ENCODE measurements at regions not wholly inside any gene's neighbourhood (a gene's known extent, or its start where the extent isn't known, plus 50 kb on each side); places are given as distances from the start of the nearest gene placed in this dataset.
"Not testable (repeated sequence)": the region's sequence is repeated elsewhere in the genome, so short reads cannot be mapped to it uniquely, and the experiment has no call there.

GRCh38 chr9:108803428-108804065 is 52.2 kb downstream of the ACTL7B start:
- no peak for DNase-seq

DNA sequence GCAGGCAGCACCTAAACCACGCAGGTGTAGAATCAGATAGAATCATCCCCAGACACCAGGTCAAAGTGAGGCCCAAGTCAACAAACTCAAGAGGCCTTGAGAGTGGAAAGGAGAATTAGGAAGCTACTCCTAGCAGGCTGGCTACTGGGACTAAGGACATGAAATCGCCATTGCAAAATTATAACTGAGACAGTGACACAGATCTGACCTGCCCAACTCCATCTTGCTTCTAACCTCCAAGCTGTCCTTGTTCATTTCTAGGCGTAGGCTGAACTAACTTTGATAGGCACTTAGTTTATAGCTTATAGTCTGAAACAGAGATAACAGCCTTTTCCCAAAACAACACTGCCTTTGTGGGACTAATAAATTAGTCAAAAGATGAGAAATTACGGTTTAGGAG is 52.8 kb downstream of the ACTL7B start:
- DNase-seq: no peak

GRCh38 chr9:108801949-108802348 is 53.8 kb downstream of the ACTL7B start:
- DNase-seq: no peak

DNA sequence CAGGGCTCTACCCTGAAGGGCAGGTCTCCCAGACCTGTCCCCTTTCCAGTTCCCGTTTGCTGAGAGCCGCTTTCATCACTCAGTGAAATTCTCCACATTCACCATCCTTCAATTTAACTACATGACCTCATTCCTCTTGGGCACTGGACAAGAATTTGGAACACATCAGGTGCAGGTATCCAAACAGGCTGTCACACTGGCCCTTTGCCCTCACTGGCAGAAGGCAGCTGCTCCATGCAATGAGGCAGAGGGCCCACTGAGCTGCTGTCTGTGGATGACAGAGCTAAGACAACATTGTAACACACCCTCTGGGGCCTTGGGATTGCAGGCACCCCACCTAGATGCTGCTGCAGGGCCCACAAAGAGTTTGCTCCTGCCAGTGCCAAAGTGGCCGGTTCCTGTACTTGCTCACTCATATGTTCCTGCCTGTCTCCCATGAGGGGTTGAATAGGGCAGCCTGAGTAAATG is 55.1 kb downstream of the ACTL7B start:
- DNase-seq: no peak

DNA sequence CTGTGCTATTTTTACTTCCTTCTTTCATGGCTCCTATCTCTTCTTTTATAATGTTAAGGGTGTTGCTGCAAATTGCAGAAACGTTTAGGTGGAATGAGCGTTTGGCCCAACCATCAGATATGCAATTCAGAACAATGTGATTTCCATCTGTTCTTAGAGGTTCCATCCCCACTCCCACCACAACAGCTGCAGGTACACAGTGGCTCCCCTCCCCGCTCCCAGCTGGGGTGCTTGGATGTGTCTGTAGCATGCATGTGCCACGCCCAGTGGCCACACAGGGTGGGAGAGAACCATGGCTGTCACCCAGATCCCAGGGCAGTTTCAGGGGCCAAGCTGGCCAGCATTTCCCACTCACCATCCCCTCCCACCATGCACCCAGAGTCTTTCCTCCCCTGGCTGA is 62.2 kb downstream of the ACTL7B start:
- no peak for DNase-seq

- no peak for DNase-seq
These were observed 66.0 kb downstream of the ACTL7B start for GRCh38 chr9:108789742-108790141.

DNA sequence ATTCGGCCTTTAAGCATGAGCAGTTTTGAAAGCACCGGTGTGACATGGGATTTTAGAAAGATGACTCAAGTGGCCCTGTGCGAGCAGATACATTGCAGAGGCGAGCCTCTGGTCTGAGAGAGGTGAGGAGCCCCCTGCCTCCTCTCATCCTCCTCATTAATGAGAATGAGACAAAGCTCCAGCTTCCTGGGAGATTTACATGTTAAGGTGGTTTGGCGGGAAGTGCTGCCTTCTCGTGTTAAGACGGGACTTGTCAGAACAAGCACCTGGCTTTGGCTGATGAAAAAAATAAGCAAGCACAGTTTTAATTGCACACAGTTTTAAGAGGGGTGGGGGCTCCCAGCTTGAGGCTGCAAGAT is 68.1 kb downstream of the ACTL7B start:
- DNase-seq: no peak

DNA sequence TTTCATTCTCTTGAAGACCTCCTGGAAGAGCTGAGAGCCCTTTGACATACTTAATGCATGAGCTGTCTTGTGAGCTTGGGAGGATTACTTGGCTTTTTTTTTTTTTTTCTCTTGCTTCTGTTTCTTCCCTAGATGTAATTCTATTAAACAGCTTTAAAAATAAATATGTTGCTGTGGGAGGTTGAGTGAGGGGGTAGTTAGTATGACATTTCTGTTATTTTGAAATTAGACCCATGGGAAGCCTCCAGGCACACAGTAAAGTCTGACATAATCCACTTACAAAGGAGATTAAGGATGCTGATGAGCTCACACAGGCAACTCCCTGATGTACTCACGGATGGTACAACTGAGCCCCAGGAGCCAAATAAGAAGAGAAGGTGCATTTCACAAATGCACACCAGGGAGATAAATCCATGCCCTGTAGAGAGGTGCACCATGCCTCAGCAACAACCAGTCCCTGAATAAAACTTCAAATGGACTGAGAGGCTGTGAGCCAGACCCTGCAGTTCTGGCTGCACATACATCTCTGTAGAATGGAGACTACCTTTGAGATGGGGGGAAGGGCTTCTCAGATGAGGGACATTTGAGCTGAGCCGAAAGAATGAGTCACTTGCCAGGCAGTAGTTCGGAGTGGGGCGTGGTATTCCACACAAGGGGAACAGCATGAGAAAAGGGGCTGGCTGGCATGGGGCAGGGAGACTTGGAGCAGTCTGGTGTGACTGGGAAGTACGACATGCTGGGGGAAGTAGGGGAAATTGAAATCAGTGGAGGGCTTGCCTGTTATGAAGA is 68.7 kb downstream of the ACTL7B start:
- no peak for DNase-seq

DNA sequence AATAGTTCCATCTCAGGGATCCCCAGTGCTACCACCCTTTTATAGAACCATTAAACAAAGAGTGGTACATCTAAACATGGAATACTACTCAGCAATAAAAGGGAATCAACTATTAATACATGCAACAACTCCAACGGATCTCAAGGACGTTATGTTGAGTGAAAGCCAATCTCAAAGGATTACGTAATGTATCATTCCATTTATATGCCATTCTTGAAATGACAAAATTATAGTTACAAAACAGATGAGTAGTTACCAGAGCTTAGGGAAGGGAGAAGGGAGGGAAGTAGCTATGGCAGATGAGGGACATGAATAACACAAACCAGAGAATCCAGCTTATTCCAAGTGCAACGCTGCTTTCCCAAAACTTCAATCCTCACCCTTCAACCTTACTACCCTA is 69.5 kb downstream of the ACTL7B start:
- DNase-seq: no peak

GRCh38 chr9:108784998-108785397 is 70.8 kb downstream of the ACTL7B start:
- DNase-seq: no peak

- DNase-seq: no peak
These were observed 71.9 kb downstream of the ACTL7B start for GRCh38 chr9:108783731-108784495.

- DNase-seq: no peak
These were observed 72.5 kb downstream of the ACTL7B start for GRCh38 chr9:108783326-108783725.

- no peak for DNase-seq
These were observed 74.6 kb downstream of the ACTL7B start for GRCh38 chr9:108780942-108781734.

- DNase-seq: no peak
These were observed 76.0 kb downstream of the ACTL7B start for GRCh38 chr9:108779551-108780325.

- no peak for DNase-seq
These were observed 78.7 kb downstream of the ACTL7B start for GRCh38 chr9:108776920-108777639.

GRCh38 chr9:108775901-108776306 is 79.9 kb downstream of the ACTL7B start:
- DNase-seq: no peak

- not testable (repeated sequence) for DNase-seq
These were observed 81.7 kb downstream of the ACTL7B start for GRCh38 chr9:108774088-108774487.

DNA sequence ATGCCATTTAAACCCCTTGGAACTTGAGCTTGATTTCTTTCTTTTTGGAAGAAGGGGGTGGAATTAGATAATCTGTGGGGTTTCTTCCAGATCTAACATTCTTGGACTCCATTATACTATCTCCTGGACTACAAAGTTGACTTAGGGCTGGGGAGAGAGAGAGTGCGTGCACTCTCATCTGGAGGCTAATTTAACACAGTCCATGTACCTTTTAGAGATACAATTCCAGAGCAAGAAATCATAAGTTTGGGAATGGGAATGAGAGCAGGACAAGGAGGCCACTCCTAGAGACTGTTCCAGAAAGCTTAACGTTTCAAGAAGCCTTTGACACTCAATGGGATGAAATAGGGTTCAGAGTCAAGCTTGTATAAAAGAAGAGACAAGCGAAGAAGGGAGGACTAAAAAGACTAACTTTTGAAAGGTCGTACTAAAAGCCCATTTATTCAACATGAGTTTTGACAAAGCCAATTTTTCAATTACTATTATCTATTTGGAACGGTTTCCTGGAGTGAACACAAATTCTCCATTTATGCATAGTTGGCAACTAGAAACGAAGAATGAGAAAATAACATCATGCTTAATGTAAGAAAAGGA is 83.4 kb downstream of the ACTL7B start:
- no peak for DNase-seq

- no peak for DNase-seq
These were observed 87.0 kb downstream of the ACTL7B start for GRCh38 chr9:108768744-108769143.

DNA sequence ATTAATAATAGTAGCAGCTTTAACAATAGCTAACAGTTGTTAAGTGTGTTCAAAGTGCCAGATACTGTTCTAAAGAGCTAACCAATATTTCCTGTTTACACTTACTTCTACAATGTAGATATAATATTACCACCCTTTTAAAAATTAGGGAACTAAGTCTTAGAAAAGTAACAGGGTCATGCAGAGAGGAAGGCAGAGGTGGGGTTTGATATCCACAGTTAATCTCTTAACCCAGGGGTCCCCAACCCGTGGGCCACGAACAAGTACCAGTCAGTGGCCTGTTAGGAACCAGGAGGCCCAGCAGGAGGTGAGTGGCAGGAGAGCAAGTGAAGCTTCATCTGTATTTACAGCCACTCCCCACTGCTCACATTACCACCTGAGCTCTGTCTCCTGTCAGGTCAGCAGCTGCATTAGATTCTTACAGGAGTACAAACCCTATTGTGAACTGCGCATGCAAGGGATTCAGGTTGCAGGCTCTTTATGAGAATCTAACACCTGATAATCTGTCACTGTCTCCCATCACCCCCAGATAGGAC is 89.1 kb downstream of the ACTL7B start:
- DNase-seq: no peak

- DNase-seq: no peak
These were observed 90.5 kb downstream of the ACTL7B start for GRCh38 chr9:108765265-108765664.

All from CD4-positive, alpha-beta T cell treated with Interleukin-21 for 1 hour (primary cell).